ENCODE measurements at regions not wholly inside any gene's neighbourhood (a gene's known extent, or its start where the extent isn't known, plus 50 kb on each side); places are given as distances from the start of the nearest gene placed in this dataset.

DNA sequence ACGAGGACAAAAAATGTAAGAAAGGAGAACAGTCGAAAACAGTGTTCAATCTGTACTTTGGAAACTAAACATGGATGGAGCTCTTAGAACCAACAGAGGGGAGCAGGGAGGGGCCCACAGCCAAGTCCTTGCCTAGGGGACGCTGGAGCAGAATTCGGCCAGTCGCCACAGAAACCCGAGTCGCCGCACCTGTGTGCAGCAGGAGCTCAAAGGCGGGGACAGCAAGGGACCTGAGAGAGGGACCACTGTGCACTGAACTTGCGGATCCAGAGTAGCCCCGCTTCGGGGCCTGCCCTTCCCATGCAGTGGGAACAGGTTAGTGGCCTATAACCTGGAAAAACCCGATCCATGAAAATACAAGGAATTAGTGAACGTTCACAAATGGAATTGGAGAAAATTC is 68.1 kb downstream of the SEC61G start:
- H3K27me3 ChIP-seq (ENCODE audit: insufficient read depth, poor library complexity, severe bottlenecking): no peaks in the 10 kb centered on the region
- no peak overlapping the region for H3K27ac ChIP-seq (replicated peaks)
- DNase-seq (ENCODE audit: low read depth in 1 of 2, low spot score in 1 of 2): no peak

DNA sequence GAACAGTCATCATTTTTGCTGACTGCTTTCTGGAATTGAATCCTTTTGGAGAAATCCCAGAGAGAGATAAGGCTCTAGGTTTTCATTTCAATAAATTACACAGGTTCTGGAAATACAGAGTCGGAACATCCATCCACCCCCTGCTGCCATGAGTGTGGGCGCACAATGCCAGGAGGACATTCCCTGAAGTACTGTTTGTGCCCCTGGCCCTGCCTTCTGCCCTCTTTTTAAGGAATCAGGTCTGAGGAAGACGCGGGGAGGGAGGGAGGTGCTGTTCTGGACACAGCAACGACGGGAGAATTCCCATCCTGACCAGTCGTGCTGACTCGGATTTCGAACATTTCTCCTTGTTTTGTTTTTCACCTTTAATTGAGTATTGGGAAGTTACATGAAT is 69.0 kb downstream of the SEC61G start:
- no peak overlapping the region for H3K27ac ChIP-seq (replicated peaks)
- no peak for DNase-seq (ENCODE audit: low read depth in 1 of 2, low spot score in 1 of 2)
- no peak overlapping the region for H3K4me3 ChIP-seq (replicated peaks; ENCODE audit: insufficient read depth, low read length)
- no peaks in the 10 kb centered on the region for H3K27me3 ChIP-seq (ENCODE audit: insufficient read depth, poor library complexity, severe bottlenecking)
- TF ChIP-seq POLR2AphosphoS5 (IDR thresholded peaks at IDR 0.05; ENCODE audit: low read depth): no peak
- TF ChIP-seq, protein P1, sequence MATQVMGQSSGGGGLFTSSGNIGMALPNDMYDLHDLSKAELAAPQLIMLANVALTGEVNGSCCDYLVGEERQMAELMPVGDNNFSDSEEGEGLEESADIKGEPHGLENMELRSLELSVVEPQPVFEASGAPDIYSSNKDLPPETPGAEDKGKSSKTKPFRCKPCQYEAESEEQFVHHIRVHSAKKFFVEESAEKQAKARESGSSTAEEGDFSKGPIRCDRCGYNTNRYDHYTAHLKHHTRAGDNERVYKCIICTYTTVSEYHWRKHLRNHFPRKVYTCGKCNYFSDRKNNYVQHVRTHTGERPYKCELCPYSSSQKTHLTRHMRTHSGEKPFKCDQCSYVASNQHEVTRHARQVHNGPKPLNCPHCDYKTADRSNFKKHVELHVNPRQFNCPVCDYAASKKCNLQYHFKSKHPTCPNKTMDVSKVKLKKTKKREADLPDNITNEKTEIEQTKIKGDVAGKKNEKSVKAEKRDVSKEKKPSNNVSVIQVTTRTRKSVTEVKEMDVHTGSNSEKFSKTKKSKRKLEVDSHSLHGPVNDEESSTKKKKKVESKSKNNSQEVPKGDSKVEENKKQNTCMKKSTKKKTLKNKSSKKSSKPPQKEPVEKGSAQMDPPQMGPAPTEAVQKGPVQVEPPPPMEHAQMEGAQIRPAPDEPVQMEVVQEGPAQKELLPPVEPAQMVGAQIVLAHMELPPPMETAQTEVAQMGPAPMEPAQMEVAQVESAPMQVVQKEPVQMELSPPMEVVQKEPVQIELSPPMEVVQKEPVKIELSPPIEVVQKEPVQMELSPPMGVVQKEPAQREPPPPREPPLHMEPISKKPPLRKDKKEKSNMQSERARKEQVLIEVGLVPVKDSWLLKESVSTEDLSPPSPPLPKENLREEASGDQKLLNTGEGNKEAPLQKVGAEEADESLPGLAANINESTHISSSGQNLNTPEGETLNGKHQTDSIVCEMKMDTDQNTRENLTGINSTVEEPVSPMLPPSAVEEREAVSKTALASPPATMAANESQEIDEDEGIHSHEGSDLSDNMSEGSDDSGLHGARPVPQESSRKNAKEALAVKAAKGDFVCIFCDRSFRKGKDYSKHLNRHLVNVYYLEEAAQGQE (IDR thresholded peaks at IDR 0.05; ENCODE audit: insufficient replicate concordance, low read depth): no peak
- TF ChIP-seq SPI1 (IDR thresholded peaks at IDR 0.05; ENCODE audit: borderline replicate concordance, low read depth): no peak
- TF ChIP-seq, protein P2, sequence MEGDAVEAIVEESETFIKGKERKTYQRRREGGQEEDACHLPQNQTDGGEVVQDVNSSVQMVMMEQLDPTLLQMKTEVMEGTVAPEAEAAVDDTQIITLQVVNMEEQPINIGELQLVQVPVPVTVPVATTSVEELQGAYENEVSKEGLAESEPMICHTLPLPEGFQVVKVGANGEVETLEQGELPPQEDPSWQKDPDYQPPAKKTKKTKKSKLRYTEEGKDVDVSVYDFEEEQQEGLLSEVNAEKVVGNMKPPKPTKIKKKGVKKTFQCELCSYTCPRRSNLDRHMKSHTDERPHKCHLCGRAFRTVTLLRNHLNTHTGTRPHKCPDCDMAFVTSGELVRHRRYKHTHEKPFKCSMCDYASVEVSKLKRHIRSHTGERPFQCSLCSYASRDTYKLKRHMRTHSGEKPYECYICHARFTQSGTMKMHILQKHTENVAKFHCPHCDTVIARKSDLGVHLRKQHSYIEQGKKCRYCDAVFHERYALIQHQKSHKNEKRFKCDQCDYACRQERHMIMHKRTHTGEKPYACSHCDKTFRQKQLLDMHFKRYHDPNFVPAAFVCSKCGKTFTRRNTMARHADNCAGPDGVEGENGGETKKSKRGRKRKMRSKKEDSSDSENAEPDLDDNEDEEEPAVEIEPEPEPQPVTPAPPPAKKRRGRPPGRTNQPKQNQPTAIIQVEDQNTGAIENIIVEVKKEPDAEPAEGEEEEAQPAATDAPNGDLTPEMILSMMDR (IDR thresholded peaks at IDR 0.05; ENCODE audit: insufficient read depth, low read length): no peak
- TF ChIP-seq GABPA (IDR thresholded peaks at IDR 0.05; ENCODE audit: low read depth): no peak

More for the DNA sequence above, 68.1 kb downstream of the SEC61G start:
- no peak for TF ChIP-seq POLR2AphosphoS5 (IDR thresholded peaks at IDR 0.05; ENCODE audit: low read depth)
- TF ChIP-seq GABPA (IDR thresholded peaks at IDR 0.05; ENCODE audit: low read depth): no peak
- TF ChIP-seq SPI1 (IDR thresholded peaks at IDR 0.05; ENCODE audit: borderline replicate concordance, low read depth): no peak
- TF ChIP-seq, protein P2 (IDR thresholded peaks at IDR 0.05; ENCODE audit: insufficient read depth, low read length): no peak
- TF ChIP-seq, protein P1 (IDR thresholded peaks at IDR 0.05; ENCODE audit: insufficient replicate concordance, low read depth): no peak
- no peak overlapping the region for H3K4me3 ChIP-seq (replicated peaks; ENCODE audit: insufficient read depth, low read length)

DNA sequence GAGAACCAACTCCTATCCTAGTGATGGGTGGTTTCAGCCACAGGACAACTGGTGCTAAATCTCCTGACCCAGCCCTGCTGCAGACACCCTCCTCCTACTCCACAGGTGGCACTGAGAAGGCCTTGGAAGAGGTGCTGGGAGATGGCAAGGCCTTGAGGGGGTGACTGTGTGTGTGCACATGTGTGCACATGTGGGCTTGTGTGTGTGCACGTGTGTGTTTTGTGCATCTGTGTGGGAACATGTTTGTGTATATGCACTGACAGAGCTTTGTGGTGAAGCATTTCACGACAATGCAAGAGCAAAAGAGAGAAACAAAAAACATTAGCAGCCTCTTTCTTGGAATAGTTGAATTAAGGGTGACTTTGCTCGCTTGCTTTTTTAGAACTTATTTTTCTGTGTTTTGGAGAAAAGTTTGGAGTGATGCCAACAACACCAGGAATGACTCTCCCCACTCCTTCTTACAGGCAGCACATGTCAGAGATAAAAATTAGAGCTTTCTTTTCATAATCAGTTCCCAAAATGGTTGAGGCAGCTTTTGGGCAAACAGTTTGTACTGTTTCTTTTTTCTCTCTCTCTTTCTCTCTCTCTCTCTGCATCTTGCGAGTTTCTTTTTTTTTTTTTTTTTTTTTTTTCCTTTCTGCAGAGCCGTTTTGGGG is 69.5 kb downstream of the SEC61G start:
- H3K27me3 ChIP-seq (ENCODE audit: insufficient read depth, poor library complexity, severe bottlenecking): no peaks in the 10 kb centered on the region
- H3K27ac ChIP-seq (replicated peaks): no peak overlapping the region
- TF ChIP-seq, protein P1 (IDR thresholded peaks at IDR 0.05; ENCODE audit: insufficient replicate concordance, low read depth): no peak
- TF ChIP-seq SPI1 (IDR thresholded peaks at IDR 0.05; ENCODE audit: borderline replicate concordance, low read depth): no peak
- no peak for TF ChIP-seq POLR2AphosphoS5 (IDR thresholded peaks at IDR 0.05; ENCODE audit: low read depth)
- TF ChIP-seq GABPA (IDR thresholded peaks at IDR 0.05; ENCODE audit: low read depth): no peak
- TF ChIP-seq, protein P2 (IDR thresholded peaks at IDR 0.05; ENCODE audit: insufficient read depth, low read length): no peak
- no peak overlapping the region for H3K4me3 ChIP-seq (replicated peaks; ENCODE audit: insufficient read depth, low read length)
- no peak for DNase-seq (ENCODE audit: low read depth in 1 of 2, low spot score in 1 of 2)

Data from HL-60 (cell line).